Fibroblast of pulmonary artery (primary cell): ENCODE measurements at regions not wholly inside any gene's neighbourhood (a gene's known extent, or its start where the extent isn't known, plus 50 kb on each side); places are given as distances from the start of the nearest gene placed in this dataset.

Source experiments
- DNase-seq: peaks from one replicate; pipeline ENCODE4 v3.0.0-alpha.2; 2010; ENCODE audit warnings: low read depth
- H3K4me3 ChIP-seq: replicated peaks from 2 replicates; pipeline ENCODE4 v1.5.1; 2011; ENCODE audit warnings: low read depth, mild to moderate bottlenecking, control low read depth, low read length, moderate library complexity
- CTCF ChIP-seq: IDR thresholded peaks from 2 replicates; pipeline ENCODE4 v1.5.1; 2011; ENCODE audit warnings: mild to moderate bottlenecking, control low read depth, low read length, inconsistent platforms; ENCODE audit errors: missing control alignments

- no peak overlapping the region for H3K4me3 ChIP-seq
- DNase-seq, result no peak
- no peak for TF ChIP-seq CTCF
Observed at GRCh38 chr14:46198676-46199075, 452.9 kb downstream of the RPL10L start.

- TF ChIP-seq CTCF, result no peak
- DNase-seq, result no peak
- H3K4me3 ChIP-seq, result no peak overlapping the region
Observed at GRCh38 chr14:46197856-46198255, 453.7 kb downstream of the RPL10L start.
